Activated CD4-positive, alpha-beta memory T cell treated with anti-CD3 and anti-CD28 coated beads, Interleukin-2, amount 10 ng/mL, durations not matched to agents 7 days and 5 days (primary cell): ENCODE measurements at regions not wholly inside any gene's neighbourhood (a gene's known extent, or its start where the extent isn't known, plus 50 kb on each side); places are given as distances from the start of the nearest gene placed in this dataset.

ENCODE experiments used
- CTCF ChIA-PET: fragments of 350-600 bp; sonication (Branson Sonifier 250); formaldehyde crosslinking; loops from one replicate; lab custom pipeline; 2021; ENCODE audit warnings: antibody characterized with exemption, inconsistent platforms; lab: Charles Lee
- POLR2A ChIA-PET: fragments of 350-600 bp; sonication (Branson Sonifier 250); formaldehyde crosslinking; loops from one replicate; lab custom pipeline; 2021; ENCODE audit warnings: antibody characterized with exemption; lab: Charles Lee
- DNase-seq: peaks from one replicate; pipeline ENCODE4 v3.0.0-alpha.2; 2020
- H3K27ac Mint-ChIP-seq: one replicate; pipeline ENCODE4 v1.8.0; 2021; ENCODE audit warnings: mild to moderate bottlenecking, mixed read lengths
- H3K27me3 Mint-ChIP-seq: one replicate; pipeline ENCODE4 v1.8.0; 2021; ENCODE audit warnings: mixed read lengths
- H3K36me3 Mint-ChIP-seq: one replicate; pipeline ENCODE4 v1.8.0; 2021; ENCODE audit warnings: low read depth, mixed read lengths
- H3K4me1 Mint-ChIP-seq: one replicate; pipeline ENCODE4 v1.8.0; 2021; ENCODE audit warnings: mixed read lengths
- H3K4me3 Mint-ChIP-seq: one replicate; pipeline ENCODE4 v1.8.0; 2021; ENCODE audit warnings: mild to moderate bottlenecking, mixed read lengths
- H3K9me3 Mint-ChIP-seq: one replicate; pipeline ENCODE4 v1.8.0; 2021; ENCODE audit warnings: mixed read lengths

DNA sequence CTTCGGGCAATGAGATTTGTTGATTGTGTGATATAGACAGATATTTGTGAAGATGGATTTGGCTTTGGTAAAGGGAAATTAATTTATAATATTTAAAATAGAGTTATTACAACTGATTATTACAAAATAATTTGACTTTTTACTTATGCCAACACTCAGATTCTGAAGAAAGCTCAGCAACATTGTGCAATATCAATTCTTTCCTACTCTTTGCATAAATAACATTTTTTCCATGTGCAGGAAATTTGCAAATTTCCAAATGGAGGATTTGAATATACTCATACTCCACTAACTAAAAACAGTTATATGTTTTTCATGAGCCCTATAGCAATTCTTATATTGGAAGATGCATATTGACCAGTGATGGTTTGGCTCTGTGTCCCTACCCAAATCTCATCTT is 676.4 kb upstream of the ADAMTS5 start:
- H3K27ac Mint-ChIP-seq, result no peak overlapping the region
- H3K4me3 Mint-ChIP-seq, result no peak overlapping the region
- no peaks in the 10 kb centered on the region for H3K36me3 Mint-ChIP-seq
- H3K4me1 Mint-ChIP-seq, result no peaks in the 10 kb centered on the region
- CTCF ChIA-PET, result no interaction called here
- H3K27me3 Mint-ChIP-seq, result no peaks in the 10 kb centered on the region
- POLR2A ChIA-PET, result no interaction called here
- DNase-seq, result no peak
- no peaks in the 10 kb centered on the region for H3K9me3 Mint-ChIP-seq

DNA sequence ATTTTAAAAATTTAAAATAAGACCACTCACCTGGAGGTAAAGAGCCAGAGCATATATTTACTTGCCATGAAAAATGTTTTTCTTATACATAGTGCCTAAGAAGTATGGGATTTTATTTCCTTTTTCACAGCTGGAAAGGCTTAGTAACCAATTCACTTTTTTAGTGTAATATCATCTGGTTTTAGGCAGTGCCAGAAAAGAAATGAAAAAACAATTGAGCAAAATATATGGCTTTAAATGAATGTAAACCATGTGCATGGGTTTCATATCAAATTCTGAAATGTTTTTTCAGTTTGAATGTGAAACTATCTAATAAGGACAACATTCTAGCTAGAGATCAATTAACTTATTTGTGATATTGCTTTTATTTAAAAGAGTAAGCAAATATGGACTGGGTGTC is 672.4 kb upstream of the ADAMTS5 start:
- Mint-ChIP-seq H3K36me3 (no peaks in the 10 kb centered on the region), H3K9me3 (peaks cover 4% of the 10 kb centered on the region), H3K27ac (no peak overlapping the region), H3K27me3 (no peaks in the 10 kb centered on the region), H3K4me1 (no peaks in the 10 kb centered on the region), H3K4me3 (no peak overlapping the region)
- ChIA-PET CTCF (no interaction called here), POLR2A (no interaction called here)
- DNase-seq, result no peak

DNA sequence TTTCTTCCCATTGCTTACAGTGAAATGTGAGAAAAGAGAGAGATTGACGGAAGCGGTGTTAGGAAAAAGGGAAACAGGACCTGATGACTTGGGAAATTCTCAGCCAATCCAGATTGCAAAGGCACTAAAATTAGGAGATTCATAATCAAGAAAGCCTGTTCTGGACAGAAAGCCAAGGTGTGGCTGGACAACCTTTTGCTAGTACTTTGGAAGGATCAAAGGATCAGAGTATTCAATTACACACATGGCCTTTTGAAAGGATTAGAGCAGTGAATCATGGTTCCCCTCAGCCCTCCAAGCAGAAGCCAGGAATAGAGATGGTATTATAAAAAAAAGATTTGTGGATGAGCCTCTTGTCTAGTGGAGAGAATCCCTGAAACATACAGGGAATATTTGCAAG is 669.8 kb upstream of the ADAMTS5 start:
- no peak overlapping the region for H3K27ac Mint-ChIP-seq
- ChIA-PET POLR2A (no interaction called here), CTCF (no interaction called here)

DNA sequence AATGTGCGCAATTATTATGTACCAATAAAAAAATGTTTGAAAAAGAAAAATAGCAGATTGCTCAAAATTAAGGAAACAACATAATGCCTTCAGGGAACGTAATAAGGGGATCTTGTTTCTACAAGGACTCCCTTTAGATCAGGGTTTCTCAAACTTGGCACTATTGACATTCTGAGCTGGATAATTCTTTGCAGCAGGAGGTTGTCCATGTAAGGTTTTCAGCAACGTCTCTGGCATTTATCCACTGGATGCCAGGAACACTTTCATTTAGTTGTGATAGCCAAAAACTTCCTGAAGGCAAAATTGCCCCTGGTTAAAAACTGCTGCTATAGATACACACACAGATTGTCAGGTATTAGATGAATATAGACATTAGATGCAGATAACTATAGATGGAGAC is 666.7 kb upstream of the ADAMTS5 start:
- DNase-seq, result no peak
- POLR2A ChIA-PET, result no interaction called here
- Mint-ChIP-seq H3K27ac (no peak overlapping the region), H3K9me3 (peaks cover 4% of the 10 kb centered on the region), H3K4me1 (no peaks in the 10 kb centered on the region), H3K36me3 (no peaks in the 10 kb centered on the region), H3K27me3 (no peaks in the 10 kb centered on the region), H3K4me3 (no peak overlapping the region)
- CTCF ChIA-PET, result no interaction called here

More for the DNA sequence above, 669.8 kb upstream of the ADAMTS5 start:
- DNase-seq, result no peak
- Mint-ChIP-seq H3K9me3 (peaks cover 4% of the 10 kb centered on the region), H3K36me3 (no peaks in the 10 kb centered on the region), H3K4me1 (no peaks in the 10 kb centered on the region), H3K27me3 (no peaks in the 10 kb centered on the region), H3K4me3 (no peak overlapping the region)

DNA sequence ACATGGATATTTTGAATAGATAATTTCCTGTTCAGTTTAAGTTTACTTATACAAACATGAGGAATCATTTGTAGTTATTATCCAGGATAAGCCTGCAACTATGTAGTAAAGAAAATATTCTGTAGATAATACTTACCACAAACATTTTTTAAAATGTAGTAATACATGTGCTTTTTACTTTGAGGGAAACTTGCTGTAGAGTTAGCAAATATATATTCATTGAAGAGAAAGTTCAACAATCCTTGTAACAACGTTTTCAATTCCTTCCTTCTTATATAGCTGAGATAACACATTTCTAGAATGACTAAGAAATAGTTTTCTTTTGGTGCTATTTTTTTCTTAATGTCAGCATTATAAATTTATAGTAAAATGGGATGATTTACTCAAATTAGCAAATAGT is 664.6 kb upstream of the ADAMTS5 start:
- no peaks in the 10 kb centered on the region for H3K4me1 Mint-ChIP-seq
- no peak for DNase-seq
- peaks cover 1% of the 10 kb centered on the region for H3K9me3 Mint-ChIP-seq
- H3K27me3 Mint-ChIP-seq, result no peaks in the 10 kb centered on the region
- CTCF ChIA-PET, result no interaction called here
- no peak overlapping the region for H3K27ac Mint-ChIP-seq
- H3K36me3 Mint-ChIP-seq, result no peaks in the 10 kb centered on the region
- POLR2A ChIA-PET, result no interaction called here
- H3K4me3 Mint-ChIP-seq, result no peak overlapping the region

DNA sequence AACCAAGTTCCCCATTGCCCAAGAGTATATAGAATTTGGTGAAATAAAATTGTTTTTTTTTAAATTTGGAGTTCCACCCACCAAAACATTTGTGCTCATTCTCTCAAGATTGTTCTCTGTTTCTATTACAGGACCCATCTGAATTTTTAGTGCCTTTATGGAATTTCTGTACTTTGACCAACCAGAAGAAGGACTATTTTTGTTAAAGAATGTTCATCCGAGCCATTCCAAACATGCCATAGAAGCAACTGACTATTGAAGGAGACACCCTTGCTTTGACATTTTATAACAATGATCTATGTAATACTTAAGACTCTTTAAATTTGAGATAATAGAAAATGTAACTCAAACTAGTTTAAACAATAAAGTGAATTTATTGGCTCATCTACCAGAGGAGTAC is 655.7 kb upstream of the ADAMTS5 start:
- Mint-ChIP-seq H3K9me3 (peaks cover 20% of the 10 kb centered on the region), H3K4me3 (no peak overlapping the region), H3K4me1 (no peaks in the 10 kb centered on the region), H3K27ac (no peak overlapping the region), H3K27me3 (no peaks in the 10 kb centered on the region), H3K36me3 (no peaks in the 10 kb centered on the region)
- POLR2A ChIA-PET, result no interaction called here
- CTCF ChIA-PET, result no interaction called here
- no peak for DNase-seq

DNA sequence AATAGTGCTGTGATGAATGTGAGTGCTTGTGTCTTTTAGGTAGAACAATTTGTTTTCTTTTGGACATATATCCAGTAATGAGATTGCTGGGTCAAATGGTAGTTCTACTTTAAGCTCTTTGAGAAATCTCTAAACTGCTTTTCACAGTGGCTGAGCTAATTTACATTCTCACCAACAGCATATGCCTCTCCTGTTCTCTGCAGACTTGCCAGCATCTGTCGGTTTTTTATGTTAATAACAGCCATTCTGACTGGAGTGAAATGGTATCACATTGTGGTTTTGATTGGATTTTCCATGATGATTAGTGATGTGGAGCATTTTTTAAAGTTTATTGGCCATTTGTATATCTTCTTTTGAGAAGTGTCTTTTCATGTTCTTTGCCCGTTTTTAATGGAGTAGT is 647.3 kb upstream of the ADAMTS5 start:
- Mint-ChIP-seq H3K27me3 (no peaks in the 10 kb centered on the region), H3K4me1 (no peaks in the 10 kb centered on the region), H3K36me3 (no peaks in the 10 kb centered on the region), H3K27ac (no peak overlapping the region), H3K9me3 (peaks cover 4% of the 10 kb centered on the region), H3K4me3 (no peak overlapping the region)
- ChIA-PET CTCF (no interaction called here), POLR2A (no interaction called here)
- DNase-seq, result no peak

DNA sequence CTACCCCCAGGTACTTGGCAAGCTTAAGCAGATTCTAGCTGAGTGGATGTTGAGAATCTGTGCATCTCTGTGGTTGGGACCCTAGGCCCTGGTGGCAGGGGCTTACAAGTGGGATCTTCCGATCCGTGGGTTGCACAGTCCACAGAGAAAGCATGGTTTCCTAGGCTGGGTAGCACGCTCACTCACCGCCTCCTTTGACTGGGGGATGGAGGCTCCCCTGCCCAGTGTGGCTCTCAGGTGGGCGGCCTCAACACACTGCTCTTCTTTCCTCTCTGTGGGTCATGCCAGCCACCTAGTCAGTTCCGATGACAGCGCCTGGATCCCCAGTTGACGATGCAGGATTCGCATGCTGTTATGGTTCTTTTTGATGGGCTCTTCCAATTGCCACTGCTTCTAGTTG is 639.5 kb upstream of the ADAMTS5 start:
- H3K9me3 Mint-ChIP-seq, result peaks cover 20% of the 10 kb centered on the region
- ChIA-PET POLR2A (no interaction called here), CTCF (no interaction called here)
- no peaks in the 10 kb centered on the region for H3K36me3 Mint-ChIP-seq
- H3K4me3 Mint-ChIP-seq, result no peak overlapping the region
- H3K27me3 Mint-ChIP-seq, result no peaks in the 10 kb centered on the region
- no peaks in the 10 kb centered on the region for H3K4me1 Mint-ChIP-seq
- no peak for DNase-seq
- H3K27ac Mint-ChIP-seq, result no peak overlapping the region

DNA sequence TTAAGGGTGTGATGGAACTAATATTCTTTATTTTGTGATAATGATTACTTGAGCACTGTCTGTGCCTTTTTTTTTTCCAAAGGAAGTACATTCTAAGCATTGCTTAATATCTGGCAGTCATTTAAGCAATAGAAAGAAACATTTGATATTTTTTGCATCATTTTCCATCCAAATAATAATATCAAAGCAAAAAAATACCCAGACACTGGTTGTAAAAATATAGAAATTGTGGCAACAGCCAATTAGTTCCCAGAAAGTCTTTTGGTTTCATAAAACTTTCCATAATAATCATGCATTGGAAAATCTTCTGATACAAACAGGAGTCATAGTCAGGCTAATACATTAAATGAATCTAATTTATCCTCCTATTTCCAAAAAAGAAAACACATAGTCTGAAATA is 629.3 kb upstream of the ADAMTS5 start:
- Mint-ChIP-seq H3K9me3 (peaks cover 4% of the 10 kb centered on the region), H3K4me3 (no peak overlapping the region), H3K27ac (no peak overlapping the region), H3K27me3 (no peaks in the 10 kb centered on the region), H3K36me3 (no peaks in the 10 kb centered on the region), H3K4me1 (no peaks in the 10 kb centered on the region)
- ChIA-PET POLR2A (no interaction called here), CTCF (no interaction called here)
- no peak for DNase-seq

DNA sequence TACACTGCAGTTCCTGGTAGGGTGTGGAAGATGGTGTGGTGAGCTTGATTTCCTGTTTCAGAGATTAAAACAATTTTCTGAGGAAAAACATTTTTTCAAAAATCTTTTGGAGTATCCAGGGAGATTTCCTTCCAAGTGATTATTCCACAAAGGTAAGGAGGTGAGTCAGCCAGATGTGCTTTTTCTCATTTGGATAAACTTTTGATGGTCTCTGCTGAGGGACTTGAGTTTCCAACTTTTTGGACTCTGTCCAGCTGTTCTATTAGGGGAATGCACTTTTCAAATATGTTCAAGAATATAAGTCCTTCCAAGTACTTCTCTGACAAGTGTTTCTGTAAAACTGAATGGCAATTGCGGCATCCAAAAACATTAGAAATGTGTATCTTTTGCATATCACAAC is 628.8 kb upstream of the ADAMTS5 start:
- DNase-seq, result no peak
- POLR2A ChIA-PET, result no interaction called here
- Mint-ChIP-seq H3K4me1 (no peaks in the 10 kb centered on the region), H3K4me3 (no peak overlapping the region), H3K27ac (no peak overlapping the region), H3K36me3 (no peaks in the 10 kb centered on the region), H3K27me3 (no peaks in the 10 kb centered on the region), H3K9me3 (peaks cover 3% of the 10 kb centered on the region)
- CTCF ChIA-PET, result no interaction called here

DNA sequence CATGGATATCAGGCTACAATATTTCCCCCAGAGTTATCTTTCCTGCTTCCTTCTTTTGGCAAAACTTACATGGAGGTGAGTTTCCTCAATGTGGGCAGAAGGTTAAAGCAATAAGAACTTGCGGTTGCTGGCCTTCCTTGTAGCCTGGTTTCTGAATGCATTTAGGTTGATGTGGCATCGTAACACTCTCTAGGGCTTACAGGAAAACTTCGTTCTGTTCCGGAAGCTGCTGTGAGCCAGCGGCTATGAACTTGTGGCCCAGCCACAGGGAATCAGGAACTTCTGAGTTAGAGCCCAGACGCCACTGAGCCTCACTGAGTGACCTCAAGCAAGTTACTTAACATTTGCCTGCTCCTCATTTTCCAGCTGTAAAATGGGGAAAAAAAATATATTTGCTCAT is 623.4 kb upstream of the ADAMTS5 start:
- POLR2A ChIA-PET, result no interaction called here
- no peaks in the 10 kb centered on the region for H3K4me1 Mint-ChIP-seq
- no peaks in the 10 kb centered on the region for H3K36me3 Mint-ChIP-seq
- CTCF ChIA-PET, result no interaction called here
- no peak overlapping the region for H3K4me3 Mint-ChIP-seq
- peaks cover 3% of the 10 kb centered on the region for H3K9me3 Mint-ChIP-seq
- DNase-seq, result no peak
- H3K27me3 Mint-ChIP-seq, result no peaks in the 10 kb centered on the region
- H3K27ac Mint-ChIP-seq, result no peak overlapping the region

DNA sequence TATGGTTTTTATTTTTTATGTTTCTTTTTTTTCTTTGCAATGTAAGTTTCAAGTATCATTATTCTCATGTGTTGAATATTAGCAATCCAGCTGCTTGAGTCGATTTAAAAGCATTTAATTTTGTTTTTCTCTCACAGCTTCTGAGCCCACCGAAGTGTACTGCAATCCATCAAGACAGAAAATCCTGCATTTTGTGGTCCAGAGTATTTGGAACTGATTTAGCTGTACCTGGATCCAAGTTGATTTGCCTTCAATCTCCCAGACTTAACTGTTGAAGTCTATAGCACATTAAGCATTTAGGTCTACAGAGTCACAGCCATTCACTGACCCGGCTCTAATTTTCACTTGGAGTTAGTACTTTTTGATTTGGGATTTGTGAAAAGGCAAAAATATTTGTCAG is 622.9 kb upstream of the ADAMTS5 start:
- Mint-ChIP-seq H3K36me3 (no peaks in the 10 kb centered on the region), H3K4me3 (no peak overlapping the region), H3K9me3 (peaks cover 3% of the 10 kb centered on the region), H3K27me3 (no peaks in the 10 kb centered on the region), H3K4me1 (no peaks in the 10 kb centered on the region), H3K27ac (no peak overlapping the region)
- ChIA-PET CTCF (no interaction called here), POLR2A (no interaction called here)
- no peak for DNase-seq

DNA sequence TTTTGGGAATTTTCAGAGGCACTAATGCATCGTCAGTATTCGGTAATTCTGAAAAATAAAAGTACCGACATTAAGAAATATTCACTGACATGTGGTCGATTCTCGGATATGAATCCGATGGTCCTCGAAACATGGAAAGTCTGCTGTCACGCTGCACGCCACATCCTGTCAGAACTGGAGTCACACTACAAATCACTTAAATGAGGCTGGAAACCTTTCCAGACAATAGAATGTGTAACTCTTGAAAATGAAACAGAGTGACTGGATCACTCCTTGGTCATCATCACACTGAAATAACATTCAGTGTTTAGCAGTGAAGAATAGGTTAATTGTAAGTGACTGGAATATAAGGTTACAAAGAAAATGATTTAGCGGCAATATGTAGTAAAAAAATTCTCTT is 620.1 kb upstream of the ADAMTS5 start:
- POLR2A ChIA-PET, result no interaction called here
- no peaks in the 10 kb centered on the region for H3K4me1 Mint-ChIP-seq

DNA sequence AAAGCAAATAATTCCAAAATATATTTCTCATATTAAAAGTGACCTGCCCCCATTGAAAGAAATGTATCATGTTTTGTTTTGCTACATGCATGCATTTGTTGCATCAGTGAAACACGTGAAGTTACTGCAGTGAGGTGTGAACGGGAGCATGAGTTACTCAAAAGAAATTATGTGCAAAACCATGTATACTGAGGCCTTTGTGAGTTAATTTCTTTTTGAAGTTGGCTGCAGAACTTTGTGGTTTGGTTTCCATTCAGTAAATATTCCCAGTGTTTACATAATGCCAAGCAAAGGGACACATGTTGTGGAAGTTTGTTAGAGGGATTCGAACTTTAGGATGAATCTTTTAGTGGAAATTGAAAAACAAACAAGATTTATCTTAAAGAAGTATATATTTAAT is 619.4 kb upstream of the ADAMTS5 start:
- Mint-ChIP-seq H3K4me3 (no peak overlapping the region), H3K27me3 (no peaks in the 10 kb centered on the region), H3K4me1 (no peaks in the 10 kb centered on the region), H3K36me3 (no peaks in the 10 kb centered on the region), H3K27ac (no peak overlapping the region), H3K9me3 (peaks cover 3% of the 10 kb centered on the region)
- ChIA-PET CTCF (no interaction called here), POLR2A (no interaction called here)
- no peak for DNase-seq

More for the DNA sequence above, 620.1 kb upstream of the ADAMTS5 start:
- Mint-ChIP-seq H3K9me3 (peaks cover 3% of the 10 kb centered on the region), H3K4me3 (no peak overlapping the region), H3K27ac (no peak overlapping the region), H3K36me3 (no peaks in the 10 kb centered on the region), H3K27me3 (no peaks in the 10 kb centered on the region)
- DNase-seq, result no peak
- CTCF ChIA-PET, result no interaction called here

DNA sequence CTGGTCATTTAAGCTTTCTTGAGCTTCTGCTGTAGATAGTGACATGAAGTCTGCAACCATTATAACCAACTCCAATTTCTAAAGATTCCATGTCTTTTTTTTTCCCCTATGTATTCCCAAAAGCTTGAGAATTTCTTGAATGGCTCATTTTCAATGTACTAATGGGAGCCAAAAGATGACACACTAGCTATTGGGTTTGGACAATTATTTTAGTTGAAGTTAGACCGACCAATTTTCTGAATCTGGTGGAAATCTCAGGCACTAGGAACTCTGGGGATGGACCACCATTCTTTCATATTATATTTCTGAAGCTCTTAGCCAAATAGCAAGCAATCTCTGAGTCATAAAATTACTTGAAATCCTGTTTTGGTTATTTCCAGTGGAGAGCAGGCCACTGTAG is 617.4 kb upstream of the ADAMTS5 start:
- ChIA-PET POLR2A (no interaction called here), CTCF (no interaction called here)
- H3K4me3 Mint-ChIP-seq, result no peak overlapping the region
- H3K27me3 Mint-ChIP-seq, result no peaks in the 10 kb centered on the region
- H3K27ac Mint-ChIP-seq, result no peak overlapping the region
- peaks cover 3% of the 10 kb centered on the region for H3K9me3 Mint-ChIP-seq
- no peaks in the 10 kb centered on the region for H3K4me1 Mint-ChIP-seq
- no peaks in the 10 kb centered on the region for H3K36me3 Mint-ChIP-seq
- DNase-seq, result no peak
